ENCODE measurements at regions not wholly inside any gene's neighbourhood (a gene's known extent, or its start where the extent isn't known, plus 50 kb on each side); places are given as distances from the start of the nearest gene placed in this dataset.

- Histone ChIP-seq H3K9me3 (no peaks in the 10 kb centered on the region), H3K27ac (no peak overlapping the region), H3K4me1 (no peaks in the 10 kb centered on the region), H3K27me3 (no peaks in the 10 kb centered on the region), H3K4me3 (no peak overlapping the region), H3K36me3 (no peaks in the 10 kb centered on the region)
- intact Hi-C loops (cut with DNase I), result no loop called here
- TF ChIP-seq POLR2A (IDR thresholded peaks at IDR 0.05), result no peak
- TF ChIP-seq CTCF (IDR thresholded peaks at IDR 0.05), result no peak
- DNase-seq, result no peak
- WGBS, 2 donors, result 88 to 90% methylated on average over 9 to 10 of the region's 10 CpGs
Measured at GRCh38 chr2:223251656-223252229, 199.8 kb downstream of the KCNE4 start.

GRCh38 chr2:223260681-223261080 is 208.7 kb downstream of the KCNE4 start:
- Histone ChIP-seq H3K27me3 (no peaks in the 10 kb centered on the region), H3K27ac (no peak overlapping the region), H3K4me1 (no peaks in the 10 kb centered on the region), H3K4me3 (no peak overlapping the region), H3K36me3 (no peaks in the 10 kb centered on the region), H3K9me3 (no peaks in the 10 kb centered on the region)
- no peak for TF ChIP-seq POLR2A (IDR thresholded peaks at IDR 0.05)
- TF ChIP-seq CTCF (IDR thresholded peaks at IDR 0.05), result no peak
- 21 to 24% methylated on average over 2 of the region's 2 CpGs for WGBS, 2 donors
- no peak for DNase-seq
- intact Hi-C loops (cut with DNase I), result no loop called here

- H3K27me3 ChIP-seq, result no peaks in the 10 kb centered on the region
- WGBS, 2 donors, result 18 to 39% methylated on average over 6 of the region's 6 CpGs
- no peaks in the 10 kb centered on the region for H3K36me3 ChIP-seq
- no peak overlapping the region for H3K4me3 ChIP-seq
- H3K9me3 ChIP-seq, result no peaks in the 10 kb centered on the region
- no peaks in the 10 kb centered on the region for H3K4me1 ChIP-seq
- DNase-seq, result no peak
- intact Hi-C loops (cut with DNase I), result no loop called here
- H3K27ac ChIP-seq, result no peak overlapping the region
- TF ChIP-seq POLR2A (IDR thresholded peaks at IDR 0.05), result no peak
- TF ChIP-seq CTCF (IDR thresholded peaks at IDR 0.05), result no peak
Measured at GRCh38 chr2:223262946-223263345, 211.0 kb downstream of the KCNE4 start.

GRCh38 chr2:223264541-223265193 is 212.7 kb downstream of the KCNE4 start:
- DNase-seq, result no peak
- intact Hi-C loops (cut with DNase I), result no loop called here
- Histone ChIP-seq H3K4me1 (no peaks in the 10 kb centered on the region), H3K9me3 (no peaks in the 10 kb centered on the region), H3K4me3 (no peak overlapping the region), H3K36me3 (no peaks in the 10 kb centered on the region), H3K27me3 (no peaks in the 10 kb centered on the region), H3K27ac (no peak overlapping the region)
- TF ChIP-seq CTCF (IDR thresholded peaks at IDR 0.05) (no peak), POLR2A (IDR thresholded peaks at IDR 0.05) (no peak)
- WGBS, 2 donors, result 44 to 55% methylated on average over 2 of the region's 2 CpGs

GRCh38 chr2:223267160-223267951 is 215.4 kb downstream of the KCNE4 start:
- no peak for TF ChIP-seq CTCF (IDR thresholded peaks at IDR 0.05)
- no peak overlapping the region for H3K27ac ChIP-seq
- no peaks in the 10 kb centered on the region for H3K27me3 ChIP-seq
- WGBS, 2 donors, result 79 to 81% methylated on average over 6 of the region's 6 CpGs
- H3K4me1 ChIP-seq, result no peaks in the 10 kb centered on the region
- no peak for DNase-seq
- intact Hi-C loops (cut with DNase I), result no loop called here
- H3K9me3 ChIP-seq, result no peaks in the 10 kb centered on the region
- no peak overlapping the region for H3K4me3 ChIP-seq
- no peaks in the 10 kb centered on the region for H3K36me3 ChIP-seq
